ENCODE measurements at regions not wholly inside any gene's neighbourhood (a gene's known extent, or its start where the extent isn't known, plus 50 kb on each side); places are given as distances from the start of the nearest gene placed in this dataset.
"Not testable (repeated sequence)": the region's sequence is repeated elsewhere in the genome, so short reads cannot be mapped to it uniquely, and the experiment has no call there.

- Histone ChIP-seq H3K4me1 (no peaks in the 10 kb centered on the region), H3K27ac (no peak overlapping the region), H3K27me3 (no peaks in the 10 kb centered on the region), H3K36me3 (no peaks in the 10 kb centered on the region), H3K4me3 (no peak overlapping the region), H3K9me3 (peaks cover 0 to 3% of the 10 kb centered on the region in 2 donors)
- DNase-seq (no peak), ATAC-seq (no peak)
- TF ChIP-seq, protein P1, sequence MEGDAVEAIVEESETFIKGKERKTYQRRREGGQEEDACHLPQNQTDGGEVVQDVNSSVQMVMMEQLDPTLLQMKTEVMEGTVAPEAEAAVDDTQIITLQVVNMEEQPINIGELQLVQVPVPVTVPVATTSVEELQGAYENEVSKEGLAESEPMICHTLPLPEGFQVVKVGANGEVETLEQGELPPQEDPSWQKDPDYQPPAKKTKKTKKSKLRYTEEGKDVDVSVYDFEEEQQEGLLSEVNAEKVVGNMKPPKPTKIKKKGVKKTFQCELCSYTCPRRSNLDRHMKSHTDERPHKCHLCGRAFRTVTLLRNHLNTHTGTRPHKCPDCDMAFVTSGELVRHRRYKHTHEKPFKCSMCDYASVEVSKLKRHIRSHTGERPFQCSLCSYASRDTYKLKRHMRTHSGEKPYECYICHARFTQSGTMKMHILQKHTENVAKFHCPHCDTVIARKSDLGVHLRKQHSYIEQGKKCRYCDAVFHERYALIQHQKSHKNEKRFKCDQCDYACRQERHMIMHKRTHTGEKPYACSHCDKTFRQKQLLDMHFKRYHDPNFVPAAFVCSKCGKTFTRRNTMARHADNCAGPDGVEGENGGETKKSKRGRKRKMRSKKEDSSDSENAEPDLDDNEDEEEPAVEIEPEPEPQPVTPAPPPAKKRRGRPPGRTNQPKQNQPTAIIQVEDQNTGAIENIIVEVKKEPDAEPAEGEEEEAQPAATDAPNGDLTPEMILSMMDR (IDR thresholded peaks at IDR 0.05), result no peak
- intact Hi-C loops (cut with DNase I), result no loop called here
Measured at GRCh38 chr4:66558651-66559050, 888.4 kb upstream of the EPHA5 start.

- H3K36me3 ChIP-seq, result no peaks in the 10 kb centered on the region
- intact Hi-C loops (cut with DNase I), result no loop called here
- DNase-seq (no peak), ATAC-seq (no peak)
- H3K4me3 ChIP-seq, result no peak overlapping the region
- TF ChIP-seq, protein P1 (IDR thresholded peaks at IDR 0.05), result no peak
- H3K9me3 ChIP-seq, result peaks cover 0 to 6% of the 10 kb centered on the region in 2 donors
- no peaks in the 10 kb centered on the region for H3K27me3 ChIP-seq
- no peak overlapping the region for H3K27ac ChIP-seq
- H3K4me1 ChIP-seq, result no peaks in the 10 kb centered on the region
Measured at GRCh38 chr4:66556651-66557278, 886.5 kb upstream of the EPHA5 start.

- no peak overlapping the region for H3K4me3 ChIP-seq
- no peak for ATAC-seq
- DNase-seq, result no peak
- H3K27ac ChIP-seq, result no peak overlapping the region
- H3K36me3 ChIP-seq, result no peaks in the 10 kb centered on the region
- intact Hi-C loops (cut with DNase I), result no loop called here
- peaks cover 0 to 9% of the 10 kb centered on the region in 2 donors for H3K9me3 ChIP-seq
- TF ChIP-seq, protein P1 (IDR thresholded peaks at IDR 0.05), result no peak
- no peaks in the 10 kb centered on the region for H3K4me1 ChIP-seq
- no peaks in the 10 kb centered on the region for H3K27me3 ChIP-seq
Measured at GRCh38 chr4:66555301-66555700, 885.0 kb upstream of the EPHA5 start.

DNA sequence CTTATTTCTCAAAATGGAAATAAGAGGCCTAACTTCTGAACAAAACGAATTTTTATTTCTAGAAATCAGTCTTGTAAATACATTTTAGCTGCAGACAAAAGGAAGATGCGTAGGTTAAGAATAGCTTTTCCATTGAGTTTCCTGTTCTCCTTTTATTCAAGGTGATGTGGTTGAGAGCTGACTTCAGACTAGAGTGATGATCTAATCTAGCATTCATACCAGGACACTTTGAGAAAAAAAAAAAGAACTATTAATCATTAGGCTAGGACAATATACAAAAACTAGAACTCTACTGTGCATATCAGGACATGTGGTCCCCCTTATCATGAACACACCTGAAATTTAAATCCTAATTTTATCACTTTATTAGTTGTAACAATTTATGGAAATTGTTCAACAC, 884.5 kb upstream of the EPHA5 start:
- ATAC-seq, result no peak
- Histone ChIP-seq H3K27ac (no peak overlapping the region), H3K9me3 (peaks cover 0 to 9% of the 10 kb centered on the region in 2 donors), H3K4me1 (no peaks in the 10 kb centered on the region), H3K36me3 (no peaks in the 10 kb centered on the region), H3K4me3 (no peak overlapping the region), H3K27me3 (no peaks in the 10 kb centered on the region)
- DNase-seq, result no peak
- intact Hi-C loops (cut with DNase I), result no loop called here
- TF ChIP-seq, protein P1 (IDR thresholded peaks at IDR 0.05), result no peak

DNA sequence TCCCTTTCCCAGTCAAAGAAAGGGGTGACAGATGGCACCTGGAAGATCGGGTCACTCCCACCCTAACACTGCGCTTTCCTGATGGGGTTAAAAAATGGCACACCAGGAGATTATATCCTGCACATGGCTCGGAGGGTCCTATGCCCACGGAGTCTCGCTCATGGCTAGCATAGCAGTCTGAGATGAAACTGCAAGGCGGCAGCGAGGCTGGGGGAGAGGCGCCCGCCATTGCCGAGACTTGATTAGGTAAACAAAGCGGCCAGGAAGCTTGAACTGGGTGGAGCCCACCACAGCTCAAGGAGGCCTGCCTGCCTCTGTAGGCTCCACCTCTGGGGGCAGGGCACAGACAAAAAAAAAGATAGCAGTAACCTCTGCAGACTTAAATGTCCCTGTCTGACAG, 875.0 kb upstream of the EPHA5 start:
- intact Hi-C loops (cut with DNase I); H3K27me3 ChIP-seq; H3K4me1 ChIP-seq; H3K27ac ChIP-seq; ATAC-seq; H3K36me3 ChIP-seq; H3K4me3 ChIP-seq: not testable (repeated sequence)
- DNase-seq, result peak in 1 of 4 donors; percentile 59
- H3K9me3 ChIP-seq, result peaks cover 0 to 16% of the 10 kb centered on the region in 2 donors

GRCh38 chr4:66544281-66544680, 874.0 kb upstream of the EPHA5 start:
- no peaks in the 10 kb centered on the region for H3K36me3 ChIP-seq
- H3K9me3 ChIP-seq, result peaks cover 0 to 16% of the 10 kb centered on the region in 2 donors
- no peak for DNase-seq
- H3K4me1 ChIP-seq, result no peaks in the 10 kb centered on the region
- ATAC-seq, result no peak
- H3K4me3 ChIP-seq, result no peak overlapping the region
- no peaks in the 10 kb centered on the region for H3K27me3 ChIP-seq
- intact Hi-C loops (cut with DNase I), result no loop called here
- no peak overlapping the region for H3K27ac ChIP-seq
- TF ChIP-seq, protein P1 (IDR thresholded peaks at IDR 0.05), result no peak
